Natural killer cell treated with Interleukin-12 subunit alpha and Interleukin-12 subunit beta and Interleukin-15 and Interleukin-18, amount 100 ng/mL, for 72 hours (primary cell): ENCODE measurements at regions not wholly inside any gene's neighbourhood (a gene's known extent, or its start where the extent isn't known, plus 50 kb on each side); places are given as distances from the start of the nearest gene placed in this dataset.
A peak's percentile ranks its signal among the peaks of the same experiment; 100 is the strongest.
"Not testable (repeated sequence)": the region's sequence is repeated elsewhere in the genome, so short reads cannot be mapped to it uniquely, and the experiment has no call there.

Experiments
- ATAC-seq, 2 donors: fragments of 150-1000 bp; cut with Tn5 transposase in 1 of 2; sonication (Bioruptor Pico), chemical (Tn5 transposase) in 1 of 2; 2 replicates each; pipeline ENCODE4 v1.10.0; 2021
- DNase-seq: peaks from one replicate; pipeline ENCODE4 v3.0.0; 2022; ENCODE audit warnings: low spot score
- H3K27ac Mint-ChIP-seq, 2 donors: 1 replicate in 1 of 2; 2 replicates in 1 of 2; pipeline ENCODE4 v1.8.0; 2022; ENCODE audit warnings: mixed read lengths in 2 of 2, mild to moderate bottlenecking in 1 of 2, moderate library complexity in 1 of 2
- H3K27me3 Mint-ChIP-seq, 2 donors: 1 replicate in 1 of 2; 2 replicates in 1 of 2; pipeline ENCODE4 v1.8.0; 2022; ENCODE audit warnings: mixed read lengths in 2 of 2
- H3K36me3 Mint-ChIP-seq: one replicate; pipeline ENCODE4 v1.8.0; 2022; ENCODE audit warnings: mixed read lengths
- H3K4me1 Mint-ChIP-seq, 2 donors: 1 replicate in 1 of 2; 2 replicates in 1 of 2; pipeline ENCODE4 v1.8.0; 2022; ENCODE audit warnings: low read depth in 2 of 2, mixed read lengths in 2 of 2, mild to moderate bottlenecking in 1 of 2
- H3K4me3 Mint-ChIP-seq: one replicate; pipeline ENCODE4 v1.8.0; 2022; ENCODE audit warnings: mixed read lengths
- H3K9me3 Mint-ChIP-seq: 2 replicates; pipeline ENCODE4 v1.8.0; 2022; ENCODE audit warnings: mixed read lengths

GRCh38 chr2:12910431-12910830 is 193.7 kb downstream of the TRIB2 start:
- no peak for DNase-seq
- no peaks in the 10 kb centered on the region for H3K9me3 Mint-ChIP-seq
- peaks cover 0 to 12% of the 10 kb centered on the region in 2 donors for H3K27me3 Mint-ChIP-seq
- H3K4me1 Mint-ChIP-seq = no peaks in the 10 kb centered on the region
- H3K27ac Mint-ChIP-seq = no peak overlapping the region
- no peak overlapping the region for H3K4me3 Mint-ChIP-seq
- H3K36me3 Mint-ChIP-seq = no peaks in the 10 kb centered on the region
- no peak for ATAC-seq

DNA sequence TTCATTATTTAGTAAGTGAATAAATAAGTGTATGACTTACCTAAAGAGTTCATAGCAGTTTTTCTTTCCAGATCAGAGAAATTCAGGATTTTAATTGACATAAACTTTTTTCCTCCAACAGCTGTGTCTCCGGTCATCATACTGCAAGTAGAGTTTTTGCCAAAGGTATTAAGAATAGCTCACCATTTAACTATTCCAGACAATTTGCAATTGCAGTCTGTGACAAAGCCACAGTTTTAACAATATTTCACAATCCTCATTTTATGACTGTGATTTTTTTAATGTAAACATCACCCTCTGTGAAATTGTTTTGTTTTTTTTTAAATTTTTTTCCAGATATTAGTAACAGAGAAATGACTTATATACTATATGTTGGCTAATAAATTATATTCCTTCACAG is 199.1 kb downstream of the TRIB2 start:
- no peak overlapping the region for H3K4me3 Mint-ChIP-seq
- no peak overlapping the region for H3K27ac Mint-ChIP-seq
- H3K27me3 Mint-ChIP-seq = peaks cover 0 to 9% of the 10 kb centered on the region in 2 donors
- no peaks in the 10 kb centered on the region for H3K9me3 Mint-ChIP-seq
- no peaks in the 10 kb centered on the region for H3K36me3 Mint-ChIP-seq
- DNase-seq = no peak
- ATAC-seq = no peak
- no peaks in the 10 kb centered on the region for H3K4me1 Mint-ChIP-seq

DNA sequence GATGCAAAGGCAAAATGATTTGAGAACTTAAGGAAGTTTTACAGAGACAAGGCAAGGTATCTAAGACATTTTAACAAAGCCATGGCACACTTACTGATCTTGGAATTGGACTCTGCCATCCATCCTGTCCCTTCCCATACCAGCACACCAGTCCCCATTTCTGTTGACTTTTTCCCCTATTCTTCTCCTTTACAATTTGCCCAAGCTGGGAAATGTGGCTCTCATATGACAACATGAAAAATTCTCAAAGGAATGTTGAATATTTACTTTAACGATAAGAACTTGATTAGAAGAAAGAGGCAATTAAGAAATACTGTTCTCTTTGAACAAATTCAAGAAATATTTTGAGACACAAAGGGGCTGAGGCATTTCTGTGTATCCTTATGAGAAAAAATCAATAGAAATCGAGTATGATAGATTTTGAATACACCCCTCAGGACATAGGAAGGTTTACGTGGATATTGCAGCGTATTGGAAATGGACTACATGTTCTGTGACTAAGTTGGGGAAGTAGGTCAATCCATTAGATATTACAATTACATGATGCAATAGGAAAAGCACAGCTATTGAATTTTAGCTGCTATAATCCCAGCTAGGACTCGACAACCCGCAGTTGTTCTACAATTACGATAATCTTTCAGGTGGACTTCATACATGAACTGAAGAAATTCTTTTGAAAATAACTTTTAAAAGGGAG is 201.6 kb downstream of the TRIB2 start:
- H3K36me3 Mint-ChIP-seq = no peaks in the 10 kb centered on the region
- H3K4me3 Mint-ChIP-seq = no peak overlapping the region
- DNase-seq = no peak
- no peak overlapping the region for H3K27ac Mint-ChIP-seq
- H3K4me1 Mint-ChIP-seq = no peaks in the 10 kb centered on the region
- peaks cover 6 to 11% of the 10 kb centered on the region in 2 donors for H3K27me3 Mint-ChIP-seq
- no peak for ATAC-seq
- no peaks in the 10 kb centered on the region for H3K9me3 Mint-ChIP-seq

DNA sequence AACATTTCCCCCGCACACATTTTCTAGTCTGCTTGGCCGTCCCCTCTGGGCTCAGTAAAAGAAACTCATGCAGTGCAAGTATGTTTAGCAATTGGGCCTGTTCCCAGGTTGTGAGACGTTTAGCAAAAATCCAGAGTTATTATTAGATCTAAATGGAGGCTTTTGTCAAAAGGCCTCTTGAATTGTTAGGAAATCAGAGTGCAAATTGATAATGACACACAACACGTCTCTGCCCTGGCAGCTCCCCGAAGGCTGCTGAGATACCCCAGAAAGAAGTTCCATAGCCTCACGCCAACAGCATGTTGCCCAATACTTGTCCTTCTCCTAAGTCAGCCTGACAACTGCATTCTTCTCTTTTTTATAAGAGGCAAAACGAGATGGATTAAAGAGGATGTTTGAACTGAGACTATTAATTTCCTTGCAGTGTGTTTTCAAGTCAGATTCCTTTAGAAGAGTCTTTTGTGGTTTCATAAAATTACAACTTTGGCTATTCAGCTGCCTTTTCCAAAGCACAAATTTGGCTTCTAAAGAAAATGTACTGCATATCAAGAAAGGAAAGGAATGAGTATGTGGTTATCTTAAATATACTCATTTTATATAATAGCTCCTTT is 202.2 kb downstream of the TRIB2 start:
- ATAC-seq = no peak
- no peak overlapping the region for H3K4me3 Mint-ChIP-seq
- peaks cover 6 to 11% of the 10 kb centered on the region in 2 donors for H3K27me3 Mint-ChIP-seq
- no peak for DNase-seq
- H3K27ac Mint-ChIP-seq = no peak overlapping the region
- no peaks in the 10 kb centered on the region for H3K4me1 Mint-ChIP-seq
- no peaks in the 10 kb centered on the region for H3K36me3 Mint-ChIP-seq
- no peaks in the 10 kb centered on the region for H3K9me3 Mint-ChIP-seq

DNA sequence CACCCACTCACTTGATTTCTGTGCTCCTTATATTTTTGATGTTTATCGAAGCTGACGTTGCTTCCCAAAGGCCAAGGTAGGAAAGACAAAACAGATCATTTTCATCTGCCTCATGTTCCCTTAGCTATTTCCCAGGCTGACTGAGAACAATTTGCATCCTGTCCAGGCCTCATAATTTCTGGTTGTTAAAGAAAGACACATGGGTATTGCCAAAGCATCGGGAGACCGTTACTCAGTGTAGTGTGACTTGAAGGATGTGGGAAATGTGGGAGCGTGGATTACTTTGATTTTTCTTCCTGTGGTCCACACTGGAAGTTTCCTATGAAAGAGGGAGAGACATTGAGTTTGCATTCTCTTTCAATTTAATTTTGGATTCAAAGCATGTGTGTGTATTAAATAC is 204.6 kb downstream of the TRIB2 start:
- ATAC-seq (no peak), DNase-seq (no peak)
- Mint-ChIP-seq H3K36me3 (no peaks in the 10 kb centered on the region), H3K4me3 (no peak overlapping the region), H3K9me3 (no peaks in the 10 kb centered on the region), H3K27me3 (peaks cover 6 to 8% of the 10 kb centered on the region in 2 donors), H3K4me1 (no peaks in the 10 kb centered on the region), H3K27ac (no peak overlapping the region)

GRCh38 chr2:12923907-12924610 is 207.3 kb downstream of the TRIB2 start:
- no peaks in the 10 kb centered on the region for H3K36me3 Mint-ChIP-seq
- ATAC-seq (no peak), DNase-seq (no peak)
- no peak overlapping the region for H3K4me3 Mint-ChIP-seq
- H3K4me1 Mint-ChIP-seq = peaks cover 4 to 11% of the 10 kb centered on the region in 2 donors
- no peaks in the 10 kb centered on the region for H3K9me3 Mint-ChIP-seq
- peak overlapping the region in 1 of 2 donors; percentile 45 for H3K27ac Mint-ChIP-seq
- H3K27me3 Mint-ChIP-seq = peaks cover 6 to 8% of the 10 kb centered on the region in 2 donors

DNA sequence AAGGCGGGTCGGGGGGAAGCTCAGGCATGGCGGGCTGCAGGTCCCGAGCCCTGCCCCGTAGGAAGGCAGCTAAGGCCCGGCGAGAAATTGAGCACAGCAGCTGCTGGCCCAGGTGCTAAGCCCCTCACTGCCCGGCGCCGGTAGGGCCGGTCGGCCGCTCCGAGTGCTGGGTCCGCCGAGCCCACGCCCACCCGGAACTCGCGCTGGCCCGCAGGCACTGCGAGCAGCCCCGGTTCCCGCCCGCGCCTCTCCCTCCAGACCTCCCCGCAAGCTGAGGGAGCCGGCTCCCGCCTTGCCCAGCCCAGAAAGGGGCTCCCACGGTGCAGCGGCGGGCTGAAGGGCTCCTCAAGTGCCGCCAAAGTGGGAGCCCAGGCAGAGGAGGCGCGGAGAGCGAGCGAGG is 209.9 kb downstream of the TRIB2 start:
- peaks cover 9 to 18% of the 10 kb centered on the region in 2 donors for H3K4me1 Mint-ChIP-seq
- not testable (repeated sequence) for H3K27ac Mint-ChIP-seq, ATAC-seq, H3K4me3 Mint-ChIP-seq, H3K9me3 Mint-ChIP-seq, H3K36me3 Mint-ChIP-seq, H3K27me3 Mint-ChIP-seq, DNase-seq

- Mint-ChIP-seq H3K27ac (peak overlapping the region in 1 of 2 donors; percentile 21), H3K4me3 (no peak overlapping the region), H3K36me3 (no peaks in the 10 kb centered on the region), H3K27me3 (peaks cover 0 to 4% of the 10 kb centered on the region in 2 donors), H3K4me1 (peaks cover 9 to 18% of the 10 kb centered on the region in 2 donors), H3K9me3 (no peaks in the 10 kb centered on the region)
- no peak for DNase-seq
- ATAC-seq = peak in 1 of 2 donors; percentile 44
These were observed 211.6 kb downstream of the TRIB2 start for GRCh38 chr2:12928197-12928774.

DNA sequence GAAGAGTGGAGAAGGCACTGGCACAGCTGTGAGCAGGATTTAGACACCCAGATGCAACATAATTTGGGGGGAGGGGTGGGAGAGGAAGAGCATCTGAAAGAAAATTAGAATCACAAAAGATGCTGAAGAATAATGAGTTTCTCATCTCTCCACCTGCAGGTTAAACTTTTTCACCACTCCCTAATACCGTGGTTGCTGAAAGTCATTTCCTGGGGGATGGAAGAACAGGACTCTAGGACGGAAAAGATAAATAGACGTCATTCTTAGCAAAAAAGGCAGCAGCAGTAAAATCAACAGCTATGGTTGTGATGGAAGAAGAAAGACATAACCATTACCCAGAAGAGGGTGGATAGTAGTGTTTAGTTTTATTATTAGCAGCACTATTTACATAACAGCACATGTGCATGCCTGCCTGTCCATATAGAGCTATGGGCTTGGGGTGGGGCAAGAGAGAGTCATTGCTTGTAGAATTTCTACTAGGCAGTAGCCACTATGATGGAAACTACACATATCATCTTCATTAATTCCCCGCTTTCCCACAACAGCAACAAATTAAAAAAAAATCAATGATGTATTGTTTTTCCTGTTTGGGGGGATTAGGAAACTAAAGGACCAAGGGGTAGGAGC is 212.2 kb downstream of the TRIB2 start:
- peaks cover 9 to 18% of the 10 kb centered on the region in 2 donors for H3K4me1 Mint-ChIP-seq
- H3K4me3 Mint-ChIP-seq = no peak overlapping the region
- H3K9me3 Mint-ChIP-seq = no peaks in the 10 kb centered on the region
- peaks cover 0 to 4% of the 10 kb centered on the region in 2 donors for H3K27me3 Mint-ChIP-seq
- no peaks in the 10 kb centered on the region for H3K36me3 Mint-ChIP-seq
- no peak for ATAC-seq
- no peak for DNase-seq
- H3K27ac Mint-ChIP-seq = peak overlapping the region in 1 of 2 donors; percentile 21

- H3K4me3 Mint-ChIP-seq = no peak overlapping the region
- peaks cover 0 to 7% of the 10 kb centered on the region in 2 donors for H3K27me3 Mint-ChIP-seq
- no peaks in the 10 kb centered on the region for H3K9me3 Mint-ChIP-seq
- ATAC-seq = no peak
- DNase-seq = no peak
- peaks cover 9 to 18% of the 10 kb centered on the region in 2 donors for H3K4me1 Mint-ChIP-seq
- no peaks in the 10 kb centered on the region for H3K36me3 Mint-ChIP-seq
- no peak overlapping the region for H3K27ac Mint-ChIP-seq
These were observed 213.0 kb downstream of the TRIB2 start for GRCh38 chr2:12929758-12930157.

DNA sequence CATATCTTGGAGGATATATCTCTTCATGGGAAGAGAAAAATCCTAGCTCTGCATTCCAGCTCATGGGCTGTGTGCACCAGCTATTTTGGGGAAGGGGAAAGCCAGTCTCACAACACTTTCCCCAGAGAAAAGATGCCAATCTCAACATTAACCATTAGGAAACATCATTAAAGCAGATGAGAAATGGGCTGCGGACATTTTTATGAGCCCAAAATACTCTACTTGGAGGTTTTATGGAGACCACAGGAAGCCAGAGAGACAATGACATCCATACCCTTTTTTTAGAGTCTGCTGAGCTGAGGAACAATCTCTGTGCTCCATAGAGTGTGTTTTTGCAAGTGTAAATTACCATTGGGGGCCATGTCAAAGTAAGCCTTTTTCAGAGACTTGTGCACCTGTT is 213.7 kb downstream of the TRIB2 start:
- Mint-ChIP-seq H3K27ac (no peak overlapping the region), H3K4me1 (peaks cover 9 to 18% of the 10 kb centered on the region in 2 donors), H3K4me3 (no peak overlapping the region), H3K36me3 (no peaks in the 10 kb centered on the region), H3K27me3 (peaks cover 0 to 9% of the 10 kb centered on the region in 2 donors), H3K9me3 (no peaks in the 10 kb centered on the region)
- no peak for DNase-seq
- no peak for ATAC-seq

GRCh38 chr2:12931186-12931844 is 214.6 kb downstream of the TRIB2 start:
- no peaks in the 10 kb centered on the region for H3K9me3 Mint-ChIP-seq
- peaks cover 0 to 9% of the 10 kb centered on the region in 2 donors for H3K27me3 Mint-ChIP-seq
- DNase-seq = no peak
- H3K4me3 Mint-ChIP-seq = no peak overlapping the region
- H3K27ac Mint-ChIP-seq = no peak overlapping the region
- peak in 1 of 2 donors; percentile 63 for ATAC-seq
- no peaks in the 10 kb centered on the region for H3K36me3 Mint-ChIP-seq
- H3K4me1 Mint-ChIP-seq = peaks cover 9 to 18% of the 10 kb centered on the region in 2 donors

GRCh38 chr2:12932192-12932591 is 215.5 kb downstream of the TRIB2 start:
- peaks cover 9 to 18% of the 10 kb centered on the region in 2 donors for H3K4me1 Mint-ChIP-seq
- H3K27me3 Mint-ChIP-seq = peaks cover 0 to 13% of the 10 kb centered on the region in 2 donors
- no peaks in the 10 kb centered on the region for H3K9me3 Mint-ChIP-seq
- H3K27ac Mint-ChIP-seq = no peak overlapping the region
- ATAC-seq (no peak), DNase-seq (no peak)
- H3K36me3 Mint-ChIP-seq = no peaks in the 10 kb centered on the region
- H3K4me3 Mint-ChIP-seq = no peak overlapping the region
